ENCODE measurements at regions not wholly inside any gene's neighbourhood (a gene's known extent, or its start where the extent isn't known, plus 50 kb on each side); places are given as distances from the start of the nearest gene placed in this dataset.
"Not testable (repeated sequence)": the region's sequence is repeated elsewhere in the genome, so short reads cannot be mapped to it uniquely, and the experiment has no call there.

DNA sequence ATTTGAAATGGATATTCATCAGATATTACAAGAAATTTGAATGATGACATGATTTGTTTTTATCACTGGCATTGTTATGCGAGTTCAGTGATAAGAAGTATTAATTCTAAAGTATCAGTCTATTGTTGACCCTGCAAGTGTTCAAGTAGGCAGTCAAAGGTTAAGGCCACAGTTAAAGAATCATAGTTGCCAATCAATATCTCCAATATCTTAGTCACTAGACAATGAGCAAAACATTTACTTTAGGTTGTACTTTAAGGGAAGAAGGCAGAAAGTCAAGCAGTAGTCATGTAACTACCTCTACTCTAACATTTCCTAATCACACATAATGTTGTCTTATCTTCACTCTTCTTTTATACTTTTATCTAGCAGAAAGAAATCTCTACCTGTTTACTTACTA is 709.8 kb downstream of the PCDH17 start:
- Mint-ChIP-seq H3K9me3 (peaks cover 6% of the 10 kb centered on the region), H3K4me3 (no peak overlapping the region), H3K27ac (ENCODE audit: unreplicated experiment) (no peak overlapping the region), H3K36me3 (ENCODE audit: low read depth) (no peaks in the 10 kb centered on the region), H3K27me3 (ENCODE audit: low read depth) (no peaks in the 10 kb centered on the region), H3K4me1 (no peaks in the 10 kb centered on the region)
- TF ChIP-seq, protein P1, sequence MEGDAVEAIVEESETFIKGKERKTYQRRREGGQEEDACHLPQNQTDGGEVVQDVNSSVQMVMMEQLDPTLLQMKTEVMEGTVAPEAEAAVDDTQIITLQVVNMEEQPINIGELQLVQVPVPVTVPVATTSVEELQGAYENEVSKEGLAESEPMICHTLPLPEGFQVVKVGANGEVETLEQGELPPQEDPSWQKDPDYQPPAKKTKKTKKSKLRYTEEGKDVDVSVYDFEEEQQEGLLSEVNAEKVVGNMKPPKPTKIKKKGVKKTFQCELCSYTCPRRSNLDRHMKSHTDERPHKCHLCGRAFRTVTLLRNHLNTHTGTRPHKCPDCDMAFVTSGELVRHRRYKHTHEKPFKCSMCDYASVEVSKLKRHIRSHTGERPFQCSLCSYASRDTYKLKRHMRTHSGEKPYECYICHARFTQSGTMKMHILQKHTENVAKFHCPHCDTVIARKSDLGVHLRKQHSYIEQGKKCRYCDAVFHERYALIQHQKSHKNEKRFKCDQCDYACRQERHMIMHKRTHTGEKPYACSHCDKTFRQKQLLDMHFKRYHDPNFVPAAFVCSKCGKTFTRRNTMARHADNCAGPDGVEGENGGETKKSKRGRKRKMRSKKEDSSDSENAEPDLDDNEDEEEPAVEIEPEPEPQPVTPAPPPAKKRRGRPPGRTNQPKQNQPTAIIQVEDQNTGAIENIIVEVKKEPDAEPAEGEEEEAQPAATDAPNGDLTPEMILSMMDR (conservative IDR thresholded peaks at IDR 0.05), result no peak
- no peak for DNase-seq (ENCODE audit: low read depth, low spot score)

DNA sequence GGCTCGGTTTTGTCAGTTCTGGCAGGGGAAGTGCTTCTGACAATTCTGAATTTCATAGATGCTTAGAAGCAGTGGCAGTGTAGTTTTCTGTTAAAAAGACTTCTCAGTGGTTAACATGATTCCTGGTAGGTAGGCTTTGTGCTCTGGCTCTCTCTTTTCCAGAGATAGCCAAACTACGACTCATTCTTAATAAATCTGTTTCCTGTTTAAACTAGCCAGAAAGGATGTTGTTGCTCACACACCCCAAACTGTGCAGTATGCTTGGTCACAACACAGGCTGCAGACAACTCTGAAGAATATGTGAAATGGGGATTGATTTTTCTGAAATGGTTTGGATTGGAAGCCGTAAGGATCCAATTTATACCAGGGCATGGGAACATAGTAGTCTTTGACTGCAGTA is 711.5 kb downstream of the PCDH17 start:
- Mint-ChIP-seq H3K9me3 (peaks cover 2% of the 10 kb centered on the region), H3K27ac (ENCODE audit: unreplicated experiment) (no peak overlapping the region), H3K27me3 (ENCODE audit: low read depth) (no peaks in the 10 kb centered on the region), H3K4me1 (no peaks in the 10 kb centered on the region), H3K36me3 (ENCODE audit: low read depth) (no peaks in the 10 kb centered on the region), H3K4me3 (no peak overlapping the region)
- TF ChIP-seq, protein P1 (conservative IDR thresholded peaks at IDR 0.05), result no peak
- DNase-seq (ENCODE audit: low read depth, low spot score), result no peak

DNA sequence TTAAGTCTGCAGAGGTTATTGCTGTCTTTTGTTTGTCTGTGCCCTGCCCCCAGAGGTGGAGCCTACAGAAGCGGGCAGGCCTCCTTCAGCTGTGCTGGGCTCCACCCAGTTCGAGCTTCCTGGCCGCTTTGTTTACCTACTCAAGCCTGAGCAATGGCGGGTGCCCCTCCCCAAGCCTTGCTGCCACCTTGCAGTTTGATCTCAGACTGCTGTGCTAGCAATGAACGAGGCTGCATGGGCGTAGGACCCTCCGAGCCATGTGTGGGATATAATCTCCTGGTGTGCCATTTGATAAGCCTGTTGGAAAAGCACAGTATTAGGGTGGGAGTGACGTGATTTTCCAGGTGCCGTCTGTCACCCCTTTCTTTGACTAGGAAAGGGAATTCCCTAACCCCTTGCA is 720.6 kb downstream of the PCDH17 start:
- H3K4me3 Mint-ChIP-seq; H3K27me3 Mint-ChIP-seq (ENCODE audit: low read depth); H3K27ac Mint-ChIP-seq (ENCODE audit: unreplicated experiment); H3K9me3 Mint-ChIP-seq; H3K4me1 Mint-ChIP-seq; DNase-seq (ENCODE audit: low read depth, low spot score): not testable (repeated sequence)
- peaks cover 17% of the 10 kb centered on the region for H3K36me3 Mint-ChIP-seq (ENCODE audit: low read depth)

DNA sequence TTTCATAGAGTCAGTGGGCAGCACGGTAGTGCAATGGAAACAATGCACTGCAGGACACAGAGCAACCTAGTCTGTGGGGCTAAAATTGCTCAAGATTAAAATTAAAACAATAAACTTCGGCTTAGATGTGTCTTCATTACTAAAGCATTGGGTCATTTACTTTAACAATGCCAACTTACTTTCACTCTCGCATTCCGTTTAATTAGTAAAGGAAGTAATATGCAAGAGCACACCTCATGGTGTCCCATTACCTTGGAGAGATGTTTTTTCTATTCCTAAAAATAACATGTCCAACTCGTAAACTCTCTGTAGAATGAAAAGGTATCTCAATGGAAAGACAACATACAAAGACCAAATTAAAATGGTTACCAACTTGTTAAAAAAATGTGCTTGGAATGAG is 738.4 kb downstream of the PCDH17 start:
- DNase-seq (ENCODE audit: low read depth, low spot score), result no peak
- Mint-ChIP-seq H3K27ac (ENCODE audit: unreplicated experiment) (no peak overlapping the region), H3K9me3 (no peaks in the 10 kb centered on the region), H3K36me3 (ENCODE audit: low read depth) (no peaks in the 10 kb centered on the region), H3K4me3 (no peak overlapping the region), H3K4me1 (no peaks in the 10 kb centered on the region), H3K27me3 (ENCODE audit: low read depth) (no peaks in the 10 kb centered on the region)
- TF ChIP-seq, protein P1 (conservative IDR thresholded peaks at IDR 0.05), result no peak

DNA sequence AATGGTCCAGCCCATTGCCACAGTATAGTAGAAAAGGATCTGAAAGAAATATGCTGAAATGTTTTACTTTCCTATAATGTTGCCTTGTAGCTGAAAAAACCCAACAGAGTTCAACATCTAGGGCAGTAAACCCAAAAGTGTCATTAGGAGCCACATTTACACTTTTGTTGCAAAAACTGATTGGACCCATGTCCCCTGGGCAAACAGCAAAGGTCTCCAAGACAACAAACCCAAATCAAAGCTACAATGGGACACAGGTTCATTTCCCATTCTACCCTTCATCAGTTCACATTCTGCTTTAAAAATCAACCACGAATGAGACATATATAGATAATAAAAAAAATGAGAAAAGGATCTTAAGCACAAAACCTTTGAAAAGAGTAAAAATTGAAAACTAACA is 744.8 kb downstream of the PCDH17 start:
- no peaks in the 10 kb centered on the region for H3K36me3 Mint-ChIP-seq (ENCODE audit: low read depth)
- peaks cover 7% of the 10 kb centered on the region for H3K4me1 Mint-ChIP-seq
- DNase-seq (ENCODE audit: low read depth, low spot score), result no peak
- H3K27ac Mint-ChIP-seq (ENCODE audit: unreplicated experiment), result no peak overlapping the region
- H3K9me3 Mint-ChIP-seq, result no peaks in the 10 kb centered on the region
- no peak overlapping the region for H3K4me3 Mint-ChIP-seq
- no peaks in the 10 kb centered on the region for H3K27me3 Mint-ChIP-seq (ENCODE audit: low read depth)
- TF ChIP-seq, protein P1 (conservative IDR thresholded peaks at IDR 0.05), result no peak

DNA sequence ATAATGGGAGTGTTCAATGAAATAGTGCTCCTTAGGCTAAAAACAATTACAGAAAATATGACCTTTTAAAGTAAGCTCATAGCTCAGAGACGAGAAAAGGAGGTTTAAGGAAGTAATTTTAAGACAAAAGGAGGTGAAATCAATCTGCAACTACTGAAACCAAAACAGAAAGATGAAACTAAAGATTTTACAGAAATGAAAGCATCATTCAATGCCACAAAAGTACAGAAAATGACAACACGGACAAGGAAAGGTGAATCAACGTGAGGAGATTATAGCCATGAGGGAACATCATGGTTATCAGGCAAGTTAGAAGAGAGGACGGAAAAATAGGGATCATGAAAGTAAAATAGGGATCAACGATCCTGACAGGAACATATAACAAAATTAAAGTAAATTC is 745.2 kb downstream of the PCDH17 start:
- Mint-ChIP-seq H3K4me3 (no peak overlapping the region), H3K9me3 (no peaks in the 10 kb centered on the region), H3K36me3 (ENCODE audit: low read depth) (no peaks in the 10 kb centered on the region), H3K27me3 (ENCODE audit: low read depth) (no peaks in the 10 kb centered on the region), H3K27ac (ENCODE audit: unreplicated experiment) (no peak overlapping the region), H3K4me1 (peaks cover 7% of the 10 kb centered on the region)
- TF ChIP-seq, protein P1 (conservative IDR thresholded peaks at IDR 0.05), result no peak
- DNase-seq (ENCODE audit: low read depth, low spot score), result no peak
